GM12878 (cell line): ENCODE measurements at regions not wholly inside any gene's neighbourhood (a gene's known extent, or its start where the extent isn't known, plus 50 kb on each side); places are given as distances from the start of the nearest gene placed in this dataset.

Experiments used
- ATAC-seq: fragments of 200-7000 bp; cut with Tn5 transposase; 3 replicates; pipeline ENCODE4 v1.9.1; 2020; ENCODE audit warnings: mild to moderate bottlenecking, moderate library complexity
- BruUV-seq: library from RNA; stranded (reverse); fragments of 400-500 nt; replicated peaks from 2 replicates; lab custom pipeline; 2021; lab: Mats Ljungman, UMichigan
- CTCF ChIA-PET: fragments of 300-600 bp; sonication (Branson Sonifier 250); formaldehyde crosslinking; extraction: SDS; loops from one replicate; lab custom pipeline; 2021; ENCODE audit warnings: inconsistent platforms; lab: Yijun Ruan, JAX
- POLR2A ChIA-PET: fragments of 350-600 bp; formaldehyde crosslinking; extraction: SDS; loops from one replicate; lab custom pipeline; 2021; ENCODE audit warnings: inconsistent platforms; lab: Charles Lee
- RAD21 ChIA-PET: fragments of 300-600 bp; sonication (Branson Sonifier 250); formaldehyde crosslinking; loops from one replicate; lab custom pipeline; 2023; ENCODE audit warnings: antibody characterized with exemption; ENCODE audit not compliant: unreplicated experiment; lab: Charles Lee
- SMC1A ChIA-PET: fragments of 300-600 bp; sonication (Branson Sonifier 250); formaldehyde crosslinking; loops from one replicate; lab custom pipeline; 2023; ENCODE audit not compliant: unreplicated experiment, uncharacterized antibody; lab: Charles Lee
- DNase-seq: peaks from one replicate; pipeline ENCODE4 v3.0.0-alpha.2; 2011; ENCODE audit warnings: low read depth, low spot score
- FAIRE-seq: peaks from 3 replicates; lab custom pipeline; 2011; peaks lifted over from hg19 to GRCh38; lab: Jason Lieb, UNC
- H2AFZ ChIP-seq: 2 replicates; pipeline ENCODE4 v1.6.0; 2011; ENCODE audit warnings: low read depth, low read length, control low read depth; ENCODE audit not compliant: control insufficient read depth
- H3K27ac ChIP-seq: 2 replicates; pipeline ENCODE4 v1.5.1; 2011; ENCODE audit warnings: control low read depth; ENCODE audit not compliant: control insufficient read depth, insufficient read depth
- H3K27me3 ChIP-seq, 2 experiments: replicated peaks in 1 of 2; 2 replicates each; pipeline versions ENCODE4 v1.6.0 to v1.6.1; 2011; ENCODE audit warnings: low read length in 1 of 2; ENCODE audit not compliant: control insufficient read depth in 2 of 2, insufficient read depth in 2 of 2
- H3K36me3 ChIP-seq, 2 experiments: 2 replicates each; pipeline ENCODE4 v1.5.1; 2011; ENCODE audit warnings: low read length in 1 of 2; ENCODE audit not compliant: control insufficient read depth in 2 of 2, insufficient read depth in 2 of 2
- H3K4me1 ChIP-seq: 2 replicates; pipeline ENCODE4 v1.6.1; 2011; ENCODE audit warnings: mild to moderate bottlenecking, low read length, moderate library complexity, mixed read lengths; ENCODE audit not compliant: control insufficient read depth, insufficient read depth
- H3K4me2 ChIP-seq: 2 replicates; pipeline ENCODE4 v1.6.0; 2011; ENCODE audit warnings: control low read depth; ENCODE audit not compliant: control insufficient read depth, insufficient read depth
- H3K4me3 ChIP-seq: fragments of 200-600 bp; sonication (generic); 2 replicates; pipeline ENCODE4 v1.5.1; 2016
- H3K79me2 ChIP-seq: 2 replicates; pipeline ENCODE4 v1.6.0; 2011; ENCODE audit warnings: low read length; ENCODE audit not compliant: control insufficient read depth, insufficient read depth
- H3K9ac ChIP-seq: 2 replicates; pipeline ENCODE4 v1.8.0; 2011; ENCODE audit warnings: low read length, control low read depth, mixed read lengths; ENCODE audit not compliant: control insufficient read depth, insufficient read depth
- H3K9me3 ChIP-seq: replicated peaks from 3 replicates; pipeline ENCODE4 v1.5.1; 2011; ENCODE audit warnings: mild to moderate bottlenecking, low read length; ENCODE audit not compliant: control insufficient read depth, insufficient read depth
- H4K20me1 ChIP-seq: 2 replicates; pipeline ENCODE4 v1.6.0; 2011; ENCODE audit not compliant: control insufficient read depth, insufficient read depth
- JUNB ChIP-seq: IDR thresholded peaks from 2 replicates; pipeline ENCODE4 v1.6.1; 2016; ENCODE audit warnings: antibody characterized with exemption, mild to moderate bottlenecking
- KLF5 ChIP-seq: fragments of 450-650 bp; IDR thresholded peaks from 2 replicates; pipeline ENCODE4 v1.6.1; 2014; ENCODE audit warnings: mild to moderate bottlenecking; ENCODE audit not compliant: partially characterized antibody
- MTA2 ChIP-seq: fragments of 450-650 bp; IDR thresholded peaks from 2 replicates; pipeline ENCODE4 v1.6.1; 2016; ENCODE audit warnings: low read depth, mild to moderate bottlenecking, moderate library complexity
- MXI1 ChIP-seq: fragments of 150-350 bp; IDR thresholded peaks from 2 replicates; pipeline ENCODE4 v1.6.1; 2011; ENCODE audit warnings: low read depth, mild to moderate bottlenecking, inconsistent platforms, low read length, improper control_type of control experiment
- SIN3A ChIP-seq: IDR thresholded peaks from 2 replicates; pipeline ENCODE4 v1.6.1; 2012; ENCODE audit warnings: low read depth, low read length, improper control_type of control experiment
- YBX1 ChIP-seq: fragments of 450-650 bp; IDR thresholded peaks from 2 replicates; pipeline ENCODE4 v1.6.1; 2016; ENCODE audit warnings: antibody characterized with exemption
- WGBS: methylation state at CpG from one replicate; pipeline ENCODE4 v1.1.6; 2016; ENCODE audit warnings: low lambda C conversion rate; ENCODE audit not compliant: insufficient replicate concordance, insufficient coverage; ENCODE audit errors: missing lambda C conversion rate; 5-methylcytosine and 5-hydroxymethylcytosine counted together
- in situ Hi-C: fragments of 300-500 bp; cut with MboI; formaldehyde crosslinking; loops from 9 replicates; pipeline ENCODE4 v1.14.3; 2018; ENCODE audit warnings: mixed read lengths
- intact Hi-C: fragments of 100-400 bp; cut with micrococcal nuclease; formaldehyde crosslinking; loops from one replicate; pipeline ENCODE4 v1.14.2; 2022; ENCODE audit not compliant: unreplicated experiment
- TF ChIP-seq, protein P1 (sequence below): fragments of 450-650 bp; IDR thresholded peaks from 2 replicates; pipeline ENCODE4 v1.6.1; 2018; ENCODE audit warnings: borderline replicate concordance, mild to moderate bottlenecking; ENCODE audit not compliant: partially characterized antibody
- TF ChIP-seq, protein P2 (sequence below): fragments of 450-650 bp; formaldehyde crosslinking; IDR thresholded peaks from 2 replicates; pipeline ENCODE4 v1.4.0; 2022; ENCODE audit warnings: mild to moderate bottlenecking, moderate library complexity

DNA sequence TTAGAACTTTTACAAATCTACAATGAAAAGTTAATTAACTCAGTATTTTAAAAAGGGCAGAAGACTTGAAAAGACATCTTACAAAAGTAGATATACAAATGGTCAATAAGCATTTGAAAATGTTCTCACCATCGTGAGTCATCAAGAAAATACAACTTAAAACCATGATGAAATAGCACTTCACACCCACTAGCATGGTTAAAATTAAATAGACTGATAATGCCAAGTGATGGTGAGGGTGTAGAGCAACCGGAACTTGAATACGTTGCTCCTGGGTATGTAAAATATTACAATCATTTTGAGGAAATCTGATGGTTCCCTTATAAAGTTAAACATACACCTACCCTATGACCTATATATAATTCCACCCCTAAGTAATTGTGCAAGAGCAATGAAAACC, 319.8 kb upstream of the UMPS start:
- ChIA-PET CTCF (interaction anchor here (0.6 kb wide), 1 partner anchor 302 kb away, joined by 3 read pairs; no protein-coding TSS in a partner anchor), POLR2A (no interaction called here), SMC1A (no interaction called here)
- no peak for DNase-seq
- Histone ChIP-seq H3K4me2 (no peak overlapping the region), H4K20me1 (no peaks in the 10 kb centered on the region), H2AFZ (no peak overlapping the region), H3K9ac (no peak overlapping the region), H3K79me2 (no peaks in the 10 kb centered on the region), H3K4me1 (no peaks in the 10 kb centered on the region), H3K36me3 (no peaks in the 10 kb centered on the region)
- FAIRE-seq: no peak
- in situ Hi-C loops: no loop called here
- WGBS: 45% methylated on average over 3 of the region's 3 CpGs
- no peak for ATAC-seq
- intact Hi-C loops: no loop called here
- no peak for TF ChIP-seq KLF5
- TF ChIP-seq MXI1: no peak
- no peak for TF ChIP-seq JUNB
- no peak for TF ChIP-seq YBX1
- TF ChIP-seq, all 136 proteins: peak for 0
- H3K9me3 ChIP-seq: no peaks in the 10 kb centered on the region
- no peak overlapping the region for H3K27ac ChIP-seq
- H3K4me3 ChIP-seq: no peak overlapping the region
- BruUV-seq: no TSS peak
- RAD21 ChIA-PET: no interaction called here
- H3K27me3 ChIP-seq: no peaks in the 10 kb centered on the region; a peak in 2 of 4 replicates

DNA sequence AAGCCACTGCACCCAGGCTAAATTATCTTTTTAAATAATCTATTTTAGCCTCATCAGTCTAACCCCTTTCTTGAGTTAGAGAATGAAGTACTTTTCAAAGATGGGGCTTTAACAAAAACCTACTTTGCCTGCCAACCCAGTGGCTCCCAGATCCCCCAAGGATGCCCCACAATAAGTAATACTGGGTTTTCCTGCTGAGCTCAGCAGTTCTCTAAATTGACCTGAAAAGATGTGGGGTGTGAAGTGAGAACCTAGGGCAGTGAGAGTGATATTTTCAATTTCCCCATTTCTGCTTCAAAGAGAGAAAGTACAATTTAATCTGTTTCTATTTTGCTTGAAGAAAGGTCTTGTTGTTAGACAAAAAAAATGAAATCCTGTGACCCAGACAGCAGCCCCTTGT, 318.5 kb upstream of the UMPS start:
- Histone ChIP-seq H3K27me3 (no peaks in the 10 kb centered on the region; a peak in 2 of 4 replicates), H3K4me3 (no peak overlapping the region), H3K4me2 (no peak overlapping the region), H3K79me2 (no peaks in the 10 kb centered on the region), H3K4me1 (no peaks in the 10 kb centered on the region), H3K9ac (no peak overlapping the region), H2AFZ (no peak overlapping the region), H3K36me3 (no peaks in the 10 kb centered on the region), H4K20me1 (no peaks in the 10 kb centered on the region), H3K27ac (no peak overlapping the region), H3K9me3 (no peaks in the 10 kb centered on the region)
- TF ChIP-seq MTA2 (no peak), SIN3A (no peak)
- TF ChIP-seq, protein P1, sequence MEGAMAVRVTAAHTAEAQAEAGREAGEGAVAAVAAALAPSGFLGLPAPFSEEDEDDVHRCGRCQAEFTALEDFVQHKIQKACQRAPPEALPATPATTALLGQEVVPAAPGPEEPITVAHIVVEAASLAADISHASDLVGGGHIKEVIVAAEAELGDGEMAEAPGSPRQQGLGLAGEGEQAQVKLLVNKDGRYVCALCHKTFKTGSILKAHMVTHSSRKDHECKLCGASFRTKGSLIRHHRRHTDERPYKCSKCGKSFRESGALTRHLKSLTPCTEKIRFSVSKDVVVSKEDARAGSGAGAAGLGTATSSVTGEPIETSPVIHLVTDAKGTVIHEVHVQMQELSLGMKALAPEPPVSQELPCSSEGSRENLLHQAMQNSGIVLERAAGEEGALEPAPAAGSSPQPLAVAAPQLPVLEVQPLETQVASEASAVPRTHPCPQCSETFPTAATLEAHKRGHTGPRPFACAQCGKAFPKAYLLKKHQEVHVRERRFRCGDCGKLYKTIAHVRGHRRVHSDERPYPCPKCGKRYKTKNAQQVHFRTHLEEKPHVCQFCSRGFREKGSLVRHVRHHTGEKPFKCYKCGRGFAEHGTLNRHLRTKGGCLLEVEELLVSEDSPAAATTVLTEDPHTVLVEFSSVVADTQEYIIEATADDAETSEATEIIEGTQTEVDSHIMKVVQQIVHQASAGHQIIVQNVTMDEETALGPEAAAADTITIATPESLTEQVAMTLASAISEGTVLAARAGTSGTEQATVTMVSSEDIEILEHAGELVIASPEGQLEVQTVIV: no peak
- TF ChIP-seq, protein P2, sequence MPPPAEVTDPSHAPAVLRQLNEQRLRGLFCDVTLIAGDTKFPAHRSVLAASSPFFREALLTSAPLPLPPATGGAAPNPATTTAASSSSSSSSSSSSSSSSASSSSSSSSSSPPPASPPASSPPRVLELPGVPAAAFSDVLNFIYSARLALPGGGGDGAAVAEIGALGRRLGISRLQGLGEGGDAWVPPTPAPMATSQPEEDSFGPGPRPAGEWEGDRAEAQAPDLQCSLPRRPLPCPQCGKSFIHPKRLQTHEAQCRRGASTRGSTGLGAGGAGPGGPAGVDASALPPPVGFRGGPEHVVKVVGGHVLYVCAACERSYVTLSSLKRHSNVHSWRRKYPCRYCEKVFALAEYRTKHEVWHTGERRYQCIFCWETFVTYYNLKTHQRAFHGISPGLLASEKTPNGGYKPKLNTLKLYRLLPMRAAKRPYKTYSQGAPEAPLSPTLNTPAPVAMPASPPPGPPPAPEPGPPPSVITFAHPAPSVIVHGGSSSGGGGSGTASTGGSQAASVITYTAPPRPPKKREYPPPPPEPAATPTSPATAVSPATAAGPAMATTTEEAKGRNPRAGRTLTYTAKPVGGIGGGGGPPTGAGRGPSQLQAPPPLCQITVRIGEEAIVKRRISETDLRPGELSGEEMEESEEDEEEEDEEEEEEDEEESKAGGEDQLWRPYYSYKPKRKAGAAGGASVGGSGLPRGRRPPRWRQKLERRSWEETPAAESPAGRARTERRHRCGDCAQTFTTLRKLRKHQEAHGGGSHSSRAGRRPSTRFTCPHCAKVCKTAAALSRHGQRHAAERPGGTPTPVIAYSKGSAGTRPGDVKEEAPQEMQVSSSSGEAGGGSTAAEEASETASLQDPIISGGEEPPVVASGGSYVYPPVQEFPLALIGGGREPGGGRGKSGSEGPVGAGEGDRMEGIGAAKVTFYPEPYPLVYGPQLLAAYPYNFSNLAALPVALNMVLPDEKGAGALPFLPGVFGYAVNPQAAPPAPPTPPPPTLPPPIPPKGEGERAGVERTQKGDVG: no peak
- in situ Hi-C loops (no loop called here), intact Hi-C loops (no loop called here)
- RAD21 ChIA-PET: no interaction called here
- CTCF ChIA-PET: no interaction called here
- DNase-seq: no peak
- no TSS peak for BruUV-seq
- no peak for FAIRE-seq
- SMC1A ChIA-PET: no interaction called here
- POLR2A ChIA-PET: no interaction called here
- ATAC-seq: no peak
